Loucy (cell line): ENCODE measurements at regions not wholly inside any gene's neighbourhood (a gene's known extent, or its start where the extent isn't known, plus 50 kb on each side); places are given as distances from the start of the nearest gene placed in this dataset.

Experiments used
- H2AFZ ChIP-seq: fragments of 200-600 bp; sonication (generic); 2 replicates; pipeline ENCODE4 v1.6.0; 2016; ENCODE audit warnings: antibody characterized with exemption, mild to moderate bottlenecking, low read length, moderate library complexity
- H3F3A ChIP-seq: fragments of 200-600 bp; 2 replicates; pipeline ENCODE4 v1.6.0; 2016; ENCODE audit warnings: antibody characterized with exemption, low read depth, mild to moderate bottlenecking
- H3K27me3 ChIP-seq: fragments of 200-600 bp; sonication (generic); 2 replicates; pipeline ENCODE4 v1.6.1; 2014; ENCODE audit warnings: low read length, mild to moderate bottlenecking; ENCODE audit not compliant: insufficient read depth, poor library complexity, severe bottlenecking
- H3K36me3 ChIP-seq: fragments of 200-600 bp; sonication (generic); 2 replicates; pipeline ENCODE4 v1.6.1; 2016; ENCODE audit warnings: low read length; ENCODE audit not compliant: insufficient read depth
- H3K4me1 ChIP-seq: fragments of 200-600 bp; sonication (generic); 2 replicates; pipeline ENCODE4 v1.5.1; 2014; ENCODE audit warnings: low read length, mild to moderate bottlenecking; ENCODE audit not compliant: insufficient read depth, poor library complexity, severe bottlenecking
- H3K4me2 ChIP-seq: fragments of 200-600 bp; sonication (generic); 2 replicates; pipeline ENCODE4 v1.6.0; 2014; ENCODE audit warnings: antibody characterized with exemption, low read length, low read depth, mild to moderate bottlenecking; ENCODE audit not compliant: poor library complexity, severe bottlenecking
- H3K4me3 ChIP-seq: fragments of 200-600 bp; sonication (generic); 2 replicates; pipeline ENCODE4 v1.5.1; 2014; ENCODE audit warnings: low read length, mild to moderate bottlenecking, mixed read lengths; ENCODE audit not compliant: poor library complexity, severe bottlenecking
- H3K79me2 ChIP-seq: fragments of 200-600 bp; sonication (generic); 2 replicates; pipeline ENCODE4 v1.6.1; 2014; ENCODE audit warnings: low read length; ENCODE audit not compliant: insufficient read depth
- H3K9ac ChIP-seq: fragments of 200-600 bp; sonication (generic); 2 replicates; pipeline ENCODE4 v1.6.0; 2014; ENCODE audit warnings: mild to moderate bottlenecking, low read depth, low read length, moderate library complexity; ENCODE audit not compliant: poor library complexity, severe bottlenecking
- H3K9me2 ChIP-seq: fragments of 200-600 bp; sonication (generic); replicated peaks from 2 replicates; pipeline ENCODE4 v1.6.1; 2016; ENCODE audit warnings: low read depth, low read length, mixed read lengths
- H3K9me3 ChIP-seq: fragments of 200-600 bp; sonication (generic); 2 replicates; pipeline ENCODE4 v1.6.1; 2014; ENCODE audit warnings: mild to moderate bottlenecking, antibody characterized with exemption, low read length, low read depth; ENCODE audit not compliant: insufficient read depth
- H4K20me1 ChIP-seq: fragments of 200-600 bp; sonication (generic); 2 replicates; pipeline ENCODE4 v1.6.0; 2014; ENCODE audit warnings: antibody characterized with exemption, low read length, mild to moderate bottlenecking; ENCODE audit not compliant: insufficient read depth, poor library complexity, severe bottlenecking
- CTCF ChIP-seq: fragments of 200-600 bp; sonication (generic); conservative IDR thresholded peaks from 2 replicates; pipeline ENCODE4 v1.5.1; 2014; ENCODE audit warnings: mild to moderate bottlenecking, antibody characterized with exemption, low read length
- EZH2phosphoT487 ChIP-seq: fragments of 200-600 bp; IDR thresholded peaks from 2 replicates; pipeline ENCODE4 v1.6.1; 2018; ENCODE audit warnings: antibody characterized with exemption, mild to moderate bottlenecking, moderate library complexity, borderline replicate concordance

DNA sequence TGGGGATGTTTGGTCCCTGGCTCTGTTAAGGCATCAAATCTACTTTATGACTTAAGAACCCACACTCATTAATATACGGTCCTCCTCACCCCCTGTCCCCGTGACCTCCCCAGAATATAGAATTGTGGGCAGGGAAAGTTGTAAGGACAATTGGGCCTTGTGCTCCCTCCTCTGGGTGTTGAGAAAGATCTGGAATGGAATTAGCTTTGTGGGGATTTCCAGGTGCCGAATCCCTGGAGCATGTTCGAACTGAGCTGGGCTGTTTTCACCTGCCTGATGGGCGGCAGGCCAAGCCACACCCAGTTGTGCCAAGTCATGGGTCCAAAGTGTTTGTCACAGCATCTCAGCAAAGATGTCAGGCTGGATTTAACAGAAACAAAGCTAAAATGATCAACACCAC lies 349.3 kb upstream of the KLF3 start:
- Histone ChIP-seq H3K9ac (no peak overlapping the region), H3K9me2 (no peaks in the 10 kb centered on the region), H3K4me3 (no peak overlapping the region), H3K4me2 (no peak overlapping the region), H3K9me3 (no peaks in the 10 kb centered on the region), H3K4me1 (no peaks in the 10 kb centered on the region), H2AFZ (no peak overlapping the region), H3F3A (no peaks in the 10 kb centered on the region), H3K79me2 (no peaks in the 10 kb centered on the region), H3K36me3 (no peaks in the 10 kb centered on the region), H3K27me3 (no peaks in the 10 kb centered on the region), H4K20me1 (no peaks in the 10 kb centered on the region)
- TF ChIP-seq CTCF (no peak), EZH2phosphoT487 (no peak)

- H3K79me2 ChIP-seq, result no peaks in the 10 kb centered on the region
- H3K9ac ChIP-seq, result no peak overlapping the region
- TF ChIP-seq EZH2phosphoT487 (no peak), CTCF (no peak)
- H3K4me2 ChIP-seq, result no peak overlapping the region
- H3K27me3 ChIP-seq, result no peaks in the 10 kb centered on the region
- no peaks in the 10 kb centered on the region for H3K9me2 ChIP-seq
- H3K4me3 ChIP-seq, result no peak overlapping the region
- H3K36me3 ChIP-seq, result no peaks in the 10 kb centered on the region
- no peaks in the 10 kb centered on the region for H3F3A ChIP-seq
- no peaks in the 10 kb centered on the region for H3K4me1 ChIP-seq
- no peaks in the 10 kb centered on the region for H3K9me3 ChIP-seq
- H2AFZ ChIP-seq, result no peak overlapping the region
- no peaks in the 10 kb centered on the region for H4K20me1 ChIP-seq
These were observed 348.7 kb upstream of the KLF3 start for GRCh38 chr4:38315286-38315685.

GRCh38 chr4:38316045-38316444 lies 348.0 kb upstream of the KLF3 start:
- no peaks in the 10 kb centered on the region for H3K79me2 ChIP-seq
- no peaks in the 10 kb centered on the region for H4K20me1 ChIP-seq
- H3K36me3 ChIP-seq, result no peaks in the 10 kb centered on the region
- H3K27me3 ChIP-seq, result no peaks in the 10 kb centered on the region
- H3K9me2 ChIP-seq, result no peaks in the 10 kb centered on the region
- no peaks in the 10 kb centered on the region for H3K9me3 ChIP-seq
- no peak overlapping the region for H3K9ac ChIP-seq
- H2AFZ ChIP-seq, result no peak overlapping the region
- no peak overlapping the region for H3K4me3 ChIP-seq
- TF ChIP-seq CTCF, result no peak
- no peak for TF ChIP-seq EZH2phosphoT487
- no peaks in the 10 kb centered on the region for H3K4me1 ChIP-seq
- no peaks in the 10 kb centered on the region for H3F3A ChIP-seq
- H3K4me2 ChIP-seq, result no peak overlapping the region
